Caco-2 (cell line): ENCODE measurements at regions not wholly inside any gene's neighbourhood (a gene's known extent, or its start where the extent isn't known, plus 50 kb on each side); places are given as distances from the start of the nearest gene placed in this dataset.

ENCODE experiments used
- BruUV-seq: library from RNA; stranded (reverse); fragments of 400-500 nt; replicated peaks from 2 replicates; lab custom pipeline; 2021; lab: Mats Ljungman, UMichigan
- CTCF ChIA-PET: fragments of 300-600 bp; sonication (Branson Sonifier 250); formaldehyde crosslinking; loops from one replicate; lab custom pipeline; 2022; ENCODE audit warnings: antibody characterized with exemption; lab: Charles Lee
- POLR2A ChIA-PET: fragments of 300-600 bp; sonication (Branson Sonifier 250); formaldehyde crosslinking; loops from one replicate; lab custom pipeline; 2022; ENCODE audit warnings: antibody characterized with exemption; lab: Charles Lee
- DNase-seq, 2 experiments: peaks; one replicate each; pipeline versions ENCODE4 v3.0.0 to v3.0.0-alpha.2; 2020 to 2022
- H3K27me3 ChIP-seq: replicated peaks from 2 replicates; pipeline ENCODE4 v1.6.0; 2011; ENCODE audit warnings: low read length; ENCODE audit not compliant: control insufficient read depth, insufficient read depth
- H3K36me3 ChIP-seq: 2 replicates; pipeline ENCODE4 v1.5.1; 2011; ENCODE audit warnings: low read length; ENCODE audit not compliant: control insufficient read depth, insufficient read depth
- H3K4me1 ChIP-seq: fragments of 250-450 bp; sonication (Bioruptor Pico); 2 replicates; pipeline ENCODE4 v1.5.1; 2020; ENCODE audit warnings: mild to moderate bottlenecking
- H3K4me3 ChIP-seq: 2 replicates; pipeline ENCODE4 v1.5.1; 2011; ENCODE audit warnings: low read depth, mild to moderate bottlenecking, control low read depth, low read length
- H3K9me3 ChIP-seq: fragments of 250-450 bp; sonication (Bioruptor Pico); 2 replicates; pipeline ENCODE4 v1.5.1; 2020; ENCODE audit warnings: mild to moderate bottlenecking, moderate library complexity
- H3K27ac Mint-ChIP-seq: one replicate; pipeline ENCODE4 v1.8.0; 2022; ENCODE audit warnings: mixed read lengths; ENCODE audit not compliant: unreplicated experiment
- H3K27me3 Mint-ChIP-seq: one replicate; pipeline ENCODE4 v1.8.0; 2022; ENCODE audit warnings: mixed read lengths; ENCODE audit not compliant: insufficient read depth, unreplicated experiment
- H3K36me3 Mint-ChIP-seq: one replicate; pipeline ENCODE4 v1.8.0; 2022; ENCODE audit warnings: mild to moderate bottlenecking, mixed read lengths; ENCODE audit not compliant: insufficient read depth, unreplicated experiment
- H3K4me1 Mint-ChIP-seq: one replicate; pipeline ENCODE4 v1.8.0; 2022; ENCODE audit warnings: low read depth, mixed read lengths; ENCODE audit not compliant: unreplicated experiment
- H3K4me3 Mint-ChIP-seq: one replicate; pipeline ENCODE4 v1.8.0; 2022; ENCODE audit warnings: mild to moderate bottlenecking, moderate library complexity, mixed read lengths; ENCODE audit not compliant: unreplicated experiment
- H3K9me3 Mint-ChIP-seq: one replicate; pipeline ENCODE4 v1.8.0; 2022; ENCODE audit warnings: mixed read lengths; ENCODE audit not compliant: unreplicated experiment
- CTCF ChIP-seq, 2 experiments: fragments of 200-600 bp in 1 of 2; IDR thresholded peaks; 1 replicate in 1 of 2; 2 replicates in 1 of 2; pipeline versions ENCODE4 v1.5.1 to v1.8.0; 2011 to 2022; ENCODE audit warnings: antibody characterized with exemption in 1 of 2, control low read depth in 1 of 2, inconsistent platforms in 1 of 2, low read depth in 1 of 2, low read length in 1 of 2, mild to moderate bottlenecking in 1 of 2, moderate library complexity in 1 of 2; ENCODE audit not compliant: insufficient read depth in 1 of 2, severe bottlenecking in 1 of 2, unreplicated experiment in 1 of 2
- intact Hi-C: fragments of 100-400 bp; cut with micrococcal nuclease; formaldehyde crosslinking; loops from one replicate; pipeline ENCODE4 v1.10.0; 2022; ENCODE audit not compliant: unreplicated experiment

GRCh38 chr14:65329481-65329880, 83.0 kb upstream of the FUT8 start:
- ChIA-PET POLR2A (interaction anchor here (0.6 kb wide), 1 partner anchor 88 kb away, joined by 6 read pairs; no protein-coding TSS in a partner anchor), CTCF (interaction anchor here (1.3 kb wide), 1 partner anchor 73 kb away, joined by 3 read pairs; no protein-coding TSS in a partner anchor)
- Histone ChIP-seq H3K36me3 (no peaks in the 10 kb centered on the region), H3K9me3 (no peaks in the 10 kb centered on the region), H3K4me1 (peaks cover 59% of the 10 kb centered on the region), H3K27me3 (no peaks in the 10 kb centered on the region), H3K4me3 (no peak overlapping the region)
- H3K36me3 Mint-ChIP-seq, result peaks cover 3% of the 10 kb centered on the region
- H3K27ac Mint-ChIP-seq, result peak overlapping the region; percentile 73
- DNase-seq, result no peak
- H3K9me3 Mint-ChIP-seq, result no peaks in the 10 kb centered on the region
- BruUV-seq, result no TSS peak
- H3K4me3 Mint-ChIP-seq, result no peak overlapping the region
- no peaks in the 10 kb centered on the region for H3K27me3 Mint-ChIP-seq
- intact Hi-C loops, result no loop called here
- no peak for TF ChIP-seq CTCF (IDR thresholded peaks at IDR 0.05; ENCODE audit: insufficient read depth in 1 of 2, low read depth in 1 of 2, low read length in 1 of 2, severe bottlenecking in 1 of 2, unreplicated experiment in 1 of 2)
- H3K4me1 Mint-ChIP-seq, result peaks cover 33% of the 10 kb centered on the region

DNA sequence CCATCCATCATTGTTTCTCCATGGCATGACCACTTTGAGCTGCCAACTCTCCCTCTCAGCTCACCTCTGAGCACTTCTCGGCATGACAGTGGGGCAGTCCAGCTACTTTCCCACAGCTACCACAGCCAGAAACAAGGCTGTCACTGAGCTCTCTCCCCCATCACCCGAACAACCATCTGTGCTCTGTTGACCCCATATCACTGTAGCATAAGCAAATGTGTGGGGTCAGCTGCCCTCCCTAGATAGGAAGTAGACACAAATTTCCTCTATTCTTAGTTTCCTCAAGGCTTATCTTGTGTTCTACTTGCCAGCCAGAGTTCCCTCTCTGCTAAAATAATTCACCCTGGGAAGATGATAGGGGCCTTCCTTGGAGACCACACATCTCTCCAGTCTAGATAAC, 82.6 kb upstream of the FUT8 start:
- peaks cover 37% of the 10 kb centered on the region for H3K4me1 Mint-ChIP-seq
- H3K9me3 Mint-ChIP-seq, result no peaks in the 10 kb centered on the region
- intact Hi-C loops, result no loop called here

GRCh38 chr14:65330416-65330815, 82.1 kb upstream of the FUT8 start:
- DNase-seq, result no peak
- Mint-ChIP-seq H3K4me3 (no peak overlapping the region), H3K9me3 (no peaks in the 10 kb centered on the region), H3K4me1 (peaks cover 41% of the 10 kb centered on the region), H3K36me3 (peaks cover 9% of the 10 kb centered on the region), H3K27ac (peak overlapping the region; percentile 73), H3K27me3 (no peaks in the 10 kb centered on the region)
- H3K4me3 ChIP-seq, result no peak overlapping the region
- no TSS peak for BruUV-seq
- TF ChIP-seq CTCF (IDR thresholded peaks at IDR 0.05; ENCODE audit: insufficient read depth in 1 of 2, low read depth in 1 of 2, low read length in 1 of 2, severe bottlenecking in 1 of 2, unreplicated experiment in 1 of 2), result no peak
- no peaks in the 10 kb centered on the region for H3K27me3 ChIP-seq
- POLR2A ChIA-PET, result no interaction called here
- no peaks in the 10 kb centered on the region for H3K36me3 ChIP-seq
- H3K4me1 ChIP-seq, result peaks cover 67% of the 10 kb centered on the region
- CTCF ChIA-PET, result no interaction called here
- H3K9me3 ChIP-seq, result no peaks in the 10 kb centered on the region
- intact Hi-C loops, result no loop called here

More for the DNA sequence above, 82.6 kb upstream of the FUT8 start:
- Mint-ChIP-seq H3K4me3 (no peak overlapping the region), H3K27me3 (no peaks in the 10 kb centered on the region), H3K36me3 (peaks cover 7% of the 10 kb centered on the region), H3K27ac (peak overlapping the region; percentile 73)
- Histone ChIP-seq H3K36me3 (no peaks in the 10 kb centered on the region), H3K9me3 (no peaks in the 10 kb centered on the region), H3K4me1 (peaks cover 63% of the 10 kb centered on the region), H3K4me3 (no peak overlapping the region), H3K27me3 (no peaks in the 10 kb centered on the region)
- BruUV-seq, result no TSS peak
- TF ChIP-seq CTCF (IDR thresholded peaks at IDR 0.05; ENCODE audit: insufficient read depth in 1 of 2, low read depth in 1 of 2, low read length in 1 of 2, severe bottlenecking in 1 of 2, unreplicated experiment in 1 of 2), result no peak
- DNase-seq, result no peak
- CTCF ChIA-PET, result interaction anchor here (1.3 kb wide), 1 partner anchor 74 kb away, joined by 3 read pairs; no protein-coding TSS in a partner anchor
- POLR2A ChIA-PET, result interaction anchor here (0.6 kb wide), 1 partner anchor 87 kb away, joined by 6 read pairs; no protein-coding TSS in a partner anchor
